CD4-positive, alpha-beta T cell treated with Interleukin-4 for 1 hour (primary cell): ENCODE measurements at regions not wholly inside any gene's neighbourhood (a gene's known extent, or its start where the extent isn't known, plus 50 kb on each side); places are given as distances from the start of the nearest gene placed in this dataset.
"Not testable (repeated sequence)": the region's sequence is repeated elsewhere in the genome, so short reads cannot be mapped to it uniquely, and the experiment has no call there.

Source experiments
- DNase-seq, 2 donors: peaks; one replicate each; pipeline ENCODE4 v3.0.0-alpha.2; 2020 to 2022

DNA sequence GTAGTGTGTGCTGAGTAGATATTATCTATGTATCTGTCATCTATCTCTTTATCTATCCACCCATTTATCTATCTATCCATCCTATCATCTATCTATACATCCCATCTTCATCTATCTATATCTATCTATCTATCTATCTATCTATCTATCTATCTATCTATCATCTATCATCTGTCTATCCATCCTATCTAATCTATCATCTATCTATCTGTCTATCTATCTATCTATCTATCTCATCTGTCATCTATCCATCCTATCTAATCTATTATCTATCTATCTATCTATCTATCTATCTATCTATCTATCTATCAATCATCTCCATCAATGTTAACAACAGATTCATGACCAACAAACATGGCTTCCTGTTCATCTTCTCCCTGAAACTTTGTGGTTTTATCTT is 90.5 kb upstream of the SLC24A3 start:
- no peak for DNase-seq

DNA sequence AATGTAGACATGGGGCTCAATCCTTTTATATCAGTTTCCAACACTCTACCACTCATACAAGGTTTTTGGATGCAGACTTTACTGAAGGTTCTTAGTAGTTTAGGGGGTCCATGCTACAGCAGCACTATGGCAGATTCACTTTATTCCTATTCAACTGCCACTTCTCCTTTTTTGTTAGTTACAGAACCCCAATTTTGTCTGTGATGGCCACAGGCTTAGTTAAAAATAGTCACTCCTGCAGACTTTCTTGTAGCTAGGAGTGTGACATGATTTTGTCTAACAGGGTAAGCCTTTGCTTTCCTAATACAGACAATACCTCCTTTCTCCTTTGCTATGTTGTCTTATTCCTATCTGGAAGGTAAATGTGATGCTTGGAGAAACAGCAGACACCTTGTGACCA is 90.0 kb upstream of the SLC24A3 start:
- DNase-seq, result no peak

DNA sequence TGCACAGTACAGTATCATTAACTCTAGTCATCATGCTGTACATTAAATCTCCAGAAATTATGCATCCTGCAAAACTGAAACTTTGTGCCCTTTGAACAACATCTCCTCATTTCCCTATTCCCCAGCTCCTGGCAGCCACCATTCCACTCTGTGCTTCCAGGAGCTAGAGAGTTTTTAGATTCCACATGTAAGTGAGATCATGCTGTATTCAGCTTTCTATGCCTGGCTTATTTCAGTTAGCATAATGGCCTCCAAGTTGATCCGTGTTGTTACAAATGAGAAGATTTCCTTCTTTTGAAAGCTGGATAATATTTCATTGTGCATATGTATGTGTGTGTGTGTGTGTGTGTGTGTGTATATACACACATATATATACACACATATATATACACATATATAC is 86.9 kb upstream of the SLC24A3 start:
- DNase-seq, result no peak

DNA sequence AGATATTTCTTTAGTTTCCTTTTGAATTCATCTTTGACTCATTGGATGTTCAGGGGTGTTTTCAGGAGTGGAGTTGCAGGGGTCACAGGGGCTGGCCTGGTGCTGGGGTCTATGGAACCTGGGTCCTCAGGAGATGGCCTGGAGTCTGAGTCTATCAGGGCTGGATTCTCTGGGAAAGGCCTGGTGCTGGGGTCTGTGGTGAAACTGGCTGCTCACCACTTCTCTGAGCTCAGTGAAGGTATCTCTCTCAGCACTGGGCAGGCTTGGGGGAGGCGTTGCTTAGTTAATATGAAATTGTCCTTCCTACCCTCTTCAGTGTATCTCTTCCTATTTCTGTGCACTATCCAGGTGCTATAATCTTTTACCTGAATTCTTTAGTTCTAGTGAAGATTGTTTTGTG is 83.1 kb upstream of the SLC24A3 start:
- DNase-seq, result no peak

DNA sequence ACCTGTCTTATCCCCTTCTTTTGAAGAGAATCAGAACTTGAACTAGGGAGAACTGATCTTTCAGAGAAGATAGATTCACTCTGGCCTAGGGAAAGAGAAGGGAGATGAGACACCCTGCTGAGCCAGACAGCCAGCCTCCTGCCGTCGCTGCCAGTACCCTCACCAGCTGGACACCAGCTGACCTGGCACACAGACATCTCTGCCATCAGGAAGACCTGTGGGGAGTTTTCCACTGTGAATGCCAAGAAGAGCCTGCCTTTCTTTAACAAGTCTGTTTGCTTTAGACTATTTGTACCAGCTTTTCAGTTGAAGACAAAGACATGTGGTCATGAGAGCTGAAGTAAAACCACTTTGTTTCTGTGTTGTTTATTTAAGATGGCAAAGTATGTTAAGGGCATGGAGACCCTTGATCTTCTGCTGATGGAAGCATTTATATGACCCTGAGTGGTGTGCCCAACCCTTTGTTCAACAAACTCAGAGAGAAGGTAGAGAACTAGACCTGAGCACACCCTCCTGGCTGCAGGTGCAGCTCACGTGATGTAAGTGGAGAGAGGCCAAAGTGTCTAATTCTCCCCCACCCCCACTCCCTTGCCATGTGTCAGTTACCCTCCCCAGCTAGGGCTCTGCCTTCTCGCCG is 82.3 kb upstream of the SLC24A3 start:
- DNase-seq, result no peak

DNA sequence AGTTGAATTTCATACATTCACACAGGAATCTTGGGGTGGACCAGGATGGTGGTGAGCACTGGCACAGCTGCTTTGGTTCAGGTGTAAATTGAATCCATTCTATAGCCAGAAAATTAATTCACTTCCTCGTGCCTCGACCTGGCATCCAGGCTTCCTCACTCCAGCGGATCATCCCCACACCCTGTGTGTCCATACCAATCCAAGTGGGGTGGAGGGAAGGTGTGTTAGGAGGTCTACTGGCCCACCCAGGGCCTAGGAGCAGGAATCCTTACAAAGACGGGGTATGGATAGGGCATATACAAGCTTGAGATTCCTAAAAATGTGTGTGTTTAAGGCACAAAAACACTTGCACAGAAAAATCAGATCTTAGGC is 81.8 kb upstream of the SLC24A3 start:
- DNase-seq, result no peak

DNA sequence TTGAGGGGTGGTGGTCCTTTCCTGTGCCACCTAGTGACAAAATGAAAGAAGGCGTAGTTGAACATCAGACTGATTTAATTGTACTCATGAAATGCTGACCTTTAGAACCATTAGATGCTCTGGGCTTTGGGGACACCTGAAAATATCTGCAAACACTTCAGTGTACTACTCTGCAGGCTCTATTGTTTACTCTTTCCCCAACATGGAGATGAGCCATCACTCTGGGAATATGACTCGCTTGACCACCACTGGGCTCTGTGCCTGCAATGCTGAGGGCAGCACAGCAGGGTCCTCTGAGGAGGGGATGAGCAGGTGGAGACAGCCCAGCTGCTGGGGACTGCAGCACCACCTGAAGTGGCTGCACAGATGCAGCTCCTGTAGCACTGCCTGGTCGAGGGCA is 74.8 kb upstream of the SLC24A3 start:
- DNase-seq, result no peak

DNA sequence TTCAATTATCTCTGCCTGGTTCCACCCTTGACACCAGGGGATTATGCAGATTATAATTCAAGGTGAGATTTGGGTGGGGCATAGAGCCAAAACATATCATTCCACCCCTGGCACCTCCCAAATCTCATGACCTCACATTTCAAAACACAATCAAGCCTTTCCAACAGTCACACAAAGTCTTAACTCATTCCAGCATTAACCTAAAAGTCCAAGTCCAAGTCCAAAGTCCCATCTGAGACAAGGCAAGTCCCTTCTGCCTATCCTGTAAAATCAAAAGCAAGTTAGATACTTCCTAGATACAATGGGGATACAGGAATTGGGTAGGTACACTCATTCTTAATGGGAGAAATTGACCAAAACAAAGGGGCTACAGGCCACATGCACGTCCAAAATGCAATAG is 73.7 kb upstream of the SLC24A3 start:
- DNase-seq, result no peak

DNA sequence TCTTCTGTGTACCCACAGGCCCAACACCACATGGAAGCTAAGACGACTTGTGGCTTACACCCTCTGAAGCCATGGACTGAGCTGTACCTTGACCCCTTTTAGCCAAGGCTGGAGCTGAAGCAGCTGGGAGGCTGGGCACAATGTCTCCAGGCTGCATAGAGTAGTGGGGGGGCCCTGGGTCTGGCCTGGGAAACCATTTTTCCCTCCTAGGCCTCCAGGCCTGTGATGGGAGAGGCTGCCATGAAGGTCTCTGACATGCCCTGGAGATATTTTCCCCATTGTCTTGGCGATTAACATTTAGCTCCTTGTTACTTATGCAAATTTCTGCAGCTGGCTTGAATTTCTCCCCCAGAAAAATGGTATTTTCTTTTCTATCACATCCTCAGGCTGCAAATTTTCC is 72.9 kb upstream of the SLC24A3 start:
- not testable (repeated sequence) for DNase-seq

DNA sequence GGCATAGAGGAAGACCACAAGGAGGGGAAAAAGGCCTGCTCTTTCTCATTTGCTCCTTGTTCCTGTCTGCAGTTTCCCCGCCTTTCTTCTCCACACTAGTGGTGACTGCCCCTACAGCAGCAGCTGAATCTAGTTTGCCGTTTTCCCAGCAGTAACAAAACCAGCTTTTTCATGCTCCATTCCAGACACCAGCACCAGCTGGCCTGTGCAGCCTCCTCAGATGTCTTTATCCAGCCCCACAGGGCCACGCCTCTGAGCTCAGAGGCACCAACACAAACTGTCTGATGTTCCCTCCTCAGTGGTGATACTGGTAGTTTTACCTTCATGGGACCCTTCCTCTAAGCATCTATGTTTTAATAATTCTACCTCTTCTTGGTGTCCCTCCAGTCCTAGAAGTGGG is 70.4 kb upstream of the SLC24A3 start:
- no peak for DNase-seq

DNA sequence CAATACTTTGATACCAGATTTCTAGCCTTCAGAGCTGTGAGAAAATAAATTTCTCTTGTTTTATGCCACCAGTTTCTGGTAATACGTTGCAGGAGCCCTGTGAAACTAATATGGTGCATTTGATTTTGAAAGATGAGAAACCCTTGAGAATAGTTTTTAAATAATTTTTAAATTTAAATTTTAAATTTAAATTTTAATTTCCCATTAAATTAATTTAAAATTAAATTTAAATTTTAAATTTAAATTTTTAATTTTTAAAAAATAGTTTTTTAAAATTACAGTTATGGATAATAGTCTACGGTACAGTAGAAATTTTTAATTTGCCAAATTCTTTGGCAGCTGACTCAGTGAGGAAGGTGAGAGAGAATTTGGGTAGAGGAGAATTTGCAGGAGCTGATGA is 68.6 kb upstream of the SLC24A3 start:
- no peak for DNase-seq

DNA sequence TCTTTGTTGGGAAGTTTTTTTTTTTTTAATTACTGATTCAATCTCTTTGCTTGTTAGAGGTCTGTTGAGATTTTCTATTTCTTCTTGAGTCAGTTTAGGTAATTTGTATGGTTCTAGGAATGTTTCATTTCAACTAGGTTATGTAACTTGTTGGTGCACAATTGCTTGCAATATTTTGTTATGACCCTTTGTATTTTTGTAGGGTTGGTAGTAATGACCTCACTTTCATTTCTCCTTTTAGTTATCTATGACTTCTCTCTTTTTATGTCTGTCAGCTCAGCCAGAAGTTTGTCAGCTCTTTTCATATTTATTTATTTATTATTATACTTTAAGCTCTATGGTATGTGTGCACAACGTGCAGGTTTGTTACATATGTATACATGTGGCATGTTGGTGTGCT is 51.1 kb upstream of the SLC24A3 start:
- no peak for DNase-seq
